Chondrocyte (in vitro differentiated cells): ENCODE measurements at regions not wholly inside any gene's neighbourhood (a gene's known extent, or its start where the extent isn't known, plus 50 kb on each side); places are given as distances from the start of the nearest gene placed in this dataset.

Experiments
- DNase-seq: peaks from one replicate; pipeline ENCODE4 v3.0.0; 2021; ENCODE audit warnings: mixed read lengths, low spot score
- H3K27ac Mint-ChIP-seq: one replicate; pipeline ENCODE4 v1.8.0; 2021; ENCODE audit warnings: mild to moderate bottlenecking, moderate library complexity, mixed read lengths; ENCODE audit not compliant: unreplicated experiment
- H3K27me3 Mint-ChIP-seq: 2 replicates; pipeline ENCODE4 v1.8.0; 2021; ENCODE audit warnings: low read depth, mixed read lengths
- H3K36me3 Mint-ChIP-seq: 2 replicates; pipeline ENCODE4 v1.8.0; 2021; ENCODE audit warnings: low read depth, mixed read lengths
- H3K4me1 Mint-ChIP-seq: 2 replicates; pipeline ENCODE4 v1.8.0; 2021; ENCODE audit warnings: low read depth, mild to moderate bottlenecking, mixed read lengths
- H3K4me3 Mint-ChIP-seq: one replicate; pipeline ENCODE4 v1.8.0; 2021; ENCODE audit warnings: mild to moderate bottlenecking, moderate library complexity, mixed read lengths; ENCODE audit not compliant: unreplicated experiment
- H3K9me3 Mint-ChIP-seq: 2 replicates; pipeline ENCODE4 v1.8.0; 2021; ENCODE audit warnings: low read depth, mixed read lengths
- CTCF ChIP-seq: fragments of 200-600 bp; sonication (generic); IDR thresholded peaks from 2 replicates; pipeline ENCODE4 v1.5.0; 2021; ENCODE audit warnings: antibody characterized with exemption, mild to moderate bottlenecking, moderate library complexity

- Mint-ChIP-seq H3K36me3 (peaks cover 1% of the 10 kb centered on the region), H3K9me3 (peaks cover 2% of the 10 kb centered on the region), H3K27ac (no peak overlapping the region), H3K4me1 (peaks cover 19% of the 10 kb centered on the region), H3K4me3 (no peak overlapping the region), H3K27me3 (no peaks in the 10 kb centered on the region)
- TF ChIP-seq CTCF = no peak
- no peak for DNase-seq
Measured at GRCh38 chr6:54008589-54008988, 102.7 kb upstream of the MLIP start.

- H3K27ac Mint-ChIP-seq = no peak overlapping the region
- no peaks in the 10 kb centered on the region for H3K27me3 Mint-ChIP-seq
- TF ChIP-seq CTCF = no peak
- no peak for DNase-seq
- H3K36me3 Mint-ChIP-seq = peaks cover 2% of the 10 kb centered on the region
- H3K9me3 Mint-ChIP-seq = peaks cover 6% of the 10 kb centered on the region
- H3K4me3 Mint-ChIP-seq = no peak overlapping the region
- H3K4me1 Mint-ChIP-seq = peaks cover 19% of the 10 kb centered on the region
Measured at GRCh38 chr6:54009052-54009654, 102.1 kb upstream of the MLIP start.

DNA sequence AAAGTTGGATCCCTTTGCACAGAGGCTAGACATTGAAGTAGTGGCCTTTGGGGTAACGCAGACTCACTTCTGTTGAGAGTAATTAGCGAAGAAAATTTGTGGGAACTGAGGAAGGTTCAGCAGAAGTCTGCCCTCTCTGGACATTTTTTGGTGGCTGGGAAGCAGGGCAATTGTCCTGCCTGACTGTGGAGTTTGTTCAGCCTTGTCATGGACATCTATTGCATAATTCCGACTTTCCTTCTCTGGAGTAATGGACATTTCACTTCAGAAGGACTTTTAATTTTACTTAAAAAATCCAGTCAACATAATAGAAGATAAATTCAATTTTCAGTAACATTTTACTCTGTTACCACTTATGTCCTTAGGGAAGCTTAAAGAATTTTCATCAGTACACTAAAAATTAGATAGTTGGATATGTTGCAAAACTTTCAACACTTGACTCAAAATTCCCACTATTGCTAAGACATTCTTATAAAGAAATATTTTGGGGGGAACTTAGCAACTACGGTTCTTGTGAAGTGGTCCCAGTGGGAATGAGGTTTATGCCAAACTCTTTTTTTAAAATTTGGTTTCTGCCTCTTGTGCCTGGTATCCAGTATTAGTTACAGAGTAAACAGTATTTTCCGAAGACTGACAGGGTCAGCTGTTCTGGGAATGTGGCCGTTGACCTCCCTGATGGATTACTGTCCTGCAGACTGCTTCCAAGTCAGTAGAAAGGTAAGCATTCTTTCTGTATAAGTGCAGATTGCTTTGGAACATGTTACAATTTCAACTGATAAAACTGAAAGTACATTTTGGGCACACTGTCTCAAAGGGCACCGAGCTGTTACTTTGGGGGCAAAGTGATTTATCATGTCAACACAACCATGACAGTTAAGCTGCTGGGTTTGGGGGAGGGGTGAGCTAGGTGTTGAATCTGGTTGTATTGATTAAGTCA lies 100.6 kb upstream of the MLIP start:
- Mint-ChIP-seq H3K4me3 (peak overlapping the region; percentile 46), H3K27ac (peak overlapping the region; percentile 78), H3K4me1 (peaks cover 19% of the 10 kb centered on the region), H3K36me3 (peaks cover 2% of the 10 kb centered on the region), H3K27me3 (no peaks in the 10 kb centered on the region), H3K9me3 (peaks cover 8% of the 10 kb centered on the region)
- DNase-seq = no peak
- TF ChIP-seq CTCF = no peak

- no peak for TF ChIP-seq CTCF
- Mint-ChIP-seq H3K36me3 (peaks cover 2% of the 10 kb centered on the region), H3K9me3 (peaks cover 8% of the 10 kb centered on the region)
Measured at GRCh38 chr6:54011277-54011648, 100.0 kb upstream of the MLIP start.

GRCh38 chr6:54013966-54014365 lies 97.3 kb upstream of the MLIP start:
- peaks cover 2% of the 10 kb centered on the region for H3K36me3 Mint-ChIP-seq
- H3K4me1 Mint-ChIP-seq = peaks cover 19% of the 10 kb centered on the region
- H3K27ac Mint-ChIP-seq = no peak overlapping the region
- no peak for TF ChIP-seq CTCF
- no peak overlapping the region for H3K4me3 Mint-ChIP-seq
- H3K27me3 Mint-ChIP-seq = no peaks in the 10 kb centered on the region
- DNase-seq = no peak
- H3K9me3 Mint-ChIP-seq = peaks cover 8% of the 10 kb centered on the region

More at GRCh38 chr6:54011277-54011648, 100.0 kb upstream of the MLIP start:
- no peaks in the 10 kb centered on the region for H3K27me3 Mint-ChIP-seq
- no peak for DNase-seq
- H3K27ac Mint-ChIP-seq = peak overlapping the region; percentile 78
- H3K4me3 Mint-ChIP-seq = peak overlapping the region; percentile 46
- H3K4me1 Mint-ChIP-seq = peaks cover 19% of the 10 kb centered on the region
